ENCODE measurements at regions not wholly inside any gene's neighbourhood (a gene's known extent, or its start where the extent isn't known, plus 50 kb on each side); places are given as distances from the start of the nearest gene placed in this dataset.

- Histone ChIP-seq H4K20me1 (replicated peaks; ENCODE audit: control insufficient read depth, extremely low read depth, insufficient read depth, low read length) (no peaks in the 10 kb centered on the region), H3K4me1 (ENCODE audit: control insufficient read depth, extremely low read depth, insufficient read depth, low read length) (no peaks in the 10 kb centered on the region), H3K36me3 (ENCODE audit: control insufficient read depth in 2 of 2, extremely low read depth in 1 of 2, insufficient read depth in 2 of 2, low read length in 2 of 2) (no peaks in the 10 kb centered on the region), H2AFZ (ENCODE audit: low read depth, low read length) (no peak overlapping the region), H3K27ac (ENCODE audit: insufficient read depth, low read depth, low read length) (no peak overlapping the region), H3K4me3 (replicated peaks in 1 of 3; ENCODE audit: insufficient read depth in 1 of 3, low read depth in 1 of 3, low read length in 3 of 3) (no peak overlapping the region), H3K9me3 (replicated peaks; ENCODE audit: control insufficient read depth, insufficient read depth, low read length) (no peaks in the 10 kb centered on the region), H3K27me3 (ENCODE audit: control insufficient read depth in 2 of 2, insufficient read depth in 2 of 2, low read length in 2 of 2) (no peaks in the 10 kb centered on the region), H3K4me2 (ENCODE audit: insufficient read depth, low read length) (no peak overlapping the region), H3K79me2 (ENCODE audit: control insufficient read depth, insufficient read depth, low read length) (no peaks in the 10 kb centered on the region), H3K9me1 (replicated peaks; ENCODE audit: control insufficient read depth, extremely low read depth, insufficient read depth, low read length) (no peaks in the 10 kb centered on the region), H3K9ac (replicated peaks; ENCODE audit: extremely low read depth, insufficient read depth, low read length) (no peak overlapping the region)
- FAIRE-seq (no peak), DNase-seq (ENCODE audit: low read depth, low spot score) (no peak)
- intact Hi-C loops (cut with micrococcal nuclease) = no loop called here
- BruUV-seq (replicated peaks) = no TSS peak
- ChIA-PET CTCF (interaction anchor here (1.0 kb wide), 1 partner anchor 112 kb away, joined by 3 read pairs; no protein-coding TSS in a partner anchor), POLR2A (no interaction called here)
- dilution Hi-C loops (cut with MboI; ENCODE audit: extremely low pct_ligation_motif_present, low sequenced_read_pairs) = no loop called here
- TF ChIP-seq CTCF (IDR thresholded peaks at IDR 0.05; ENCODE audit: extremely low read depth in 1 of 2, insufficient read depth in 1 of 2, low read depth in 1 of 2, low read length in 2 of 2) = no peak
- TF ChIP-seq POLR2A (IDR thresholded peaks at IDR 0.05; ENCODE audit: low read depth, low read length) = no peak
- no peak for TF ChIP-seq EZH2 (IDR thresholded peaks at IDR 0.05; ENCODE audit: borderline replicate concordance, low read depth, low read length, severe bottlenecking)
- no peak for TF ChIP-seq MAX (IDR thresholded peaks at IDR 0.05; ENCODE audit: insufficient read depth, insufficient read length)
- no peak for TF ChIP-seq MYC (IDR thresholded peaks at IDR 0.05; ENCODE audit: low read depth, low read length)
- no peak for TF ChIP-seq JUN (IDR thresholded peaks at IDR 0.05; ENCODE audit: borderline replicate concordance, insufficient read depth, insufficient read length, low read depth)
- no peak for TF ChIP-seq GATA2 (IDR thresholded peaks at IDR 0.05; ENCODE audit: insufficient read depth, insufficient read length, low read depth, low read length)
- TF ChIP-seq POLR2AphosphoS5 (IDR thresholded peaks at IDR 0.05; ENCODE audit: insufficient read depth, low read depth, low read length) = no peak
- TF ChIP-seq FOS (IDR thresholded peaks at IDR 0.05; ENCODE audit: borderline replicate concordance, insufficient read depth, low read length) = no peak
Observed at GRCh38 chr11:42412590-42412989, 899.2 kb upstream of the API5 start.

Data from endothelial cell of umbilical vein (primary cell).